Endometrial microvascular endothelial cells (primary cell): ENCODE measurements at regions not wholly inside any gene's neighbourhood (a gene's known extent, or its start where the extent isn't known, plus 50 kb on each side); places are given as distances from the start of the nearest gene placed in this dataset.

Experiments used
- in situ Hi-C: cut with HindIII; loops from 2 replicates; pipeline ENCODE4 v1.10.0; 2017; ENCODE audit warnings: low sequenced_read_pairs, low pct_unique_long_range_greater_than_20kb; ENCODE audit errors: inconsistent ontology term

DNA sequence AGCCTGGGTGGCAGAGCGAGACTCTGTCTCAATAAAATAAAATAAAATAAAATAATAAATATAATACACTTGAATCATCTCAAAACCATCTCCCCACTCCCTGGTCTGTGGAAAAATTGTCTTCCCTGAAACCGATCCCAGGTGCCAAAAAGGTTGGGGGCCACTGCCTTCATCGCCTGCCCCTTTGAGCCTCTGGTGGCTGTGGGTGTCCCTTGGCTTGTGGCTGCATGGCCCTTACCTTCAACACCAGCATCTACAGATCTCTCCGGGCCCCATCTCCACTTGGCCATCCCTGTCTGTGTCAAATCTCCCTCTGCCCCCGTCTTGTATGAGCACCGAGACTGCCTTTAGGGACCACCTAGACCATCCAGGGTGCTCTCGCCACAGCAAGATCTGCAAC lies 177.3 kb downstream of the SEC14L1 start:
- in situ Hi-C loops: no loop called here

GRCh38 chr17:77318491-77319210 lies 177.9 kb downstream of the SEC14L1 start:
- in situ Hi-C loops: no loop called here

GRCh38 chr17:77319211-77320043 lies 178.7 kb downstream of the SEC14L1 start:
- in situ Hi-C loops: no loop called here

GRCh38 chr17:77320044-77320440 lies 179.3 kb downstream of the SEC14L1 start:
- in situ Hi-C loops: no loop called here

DNA sequence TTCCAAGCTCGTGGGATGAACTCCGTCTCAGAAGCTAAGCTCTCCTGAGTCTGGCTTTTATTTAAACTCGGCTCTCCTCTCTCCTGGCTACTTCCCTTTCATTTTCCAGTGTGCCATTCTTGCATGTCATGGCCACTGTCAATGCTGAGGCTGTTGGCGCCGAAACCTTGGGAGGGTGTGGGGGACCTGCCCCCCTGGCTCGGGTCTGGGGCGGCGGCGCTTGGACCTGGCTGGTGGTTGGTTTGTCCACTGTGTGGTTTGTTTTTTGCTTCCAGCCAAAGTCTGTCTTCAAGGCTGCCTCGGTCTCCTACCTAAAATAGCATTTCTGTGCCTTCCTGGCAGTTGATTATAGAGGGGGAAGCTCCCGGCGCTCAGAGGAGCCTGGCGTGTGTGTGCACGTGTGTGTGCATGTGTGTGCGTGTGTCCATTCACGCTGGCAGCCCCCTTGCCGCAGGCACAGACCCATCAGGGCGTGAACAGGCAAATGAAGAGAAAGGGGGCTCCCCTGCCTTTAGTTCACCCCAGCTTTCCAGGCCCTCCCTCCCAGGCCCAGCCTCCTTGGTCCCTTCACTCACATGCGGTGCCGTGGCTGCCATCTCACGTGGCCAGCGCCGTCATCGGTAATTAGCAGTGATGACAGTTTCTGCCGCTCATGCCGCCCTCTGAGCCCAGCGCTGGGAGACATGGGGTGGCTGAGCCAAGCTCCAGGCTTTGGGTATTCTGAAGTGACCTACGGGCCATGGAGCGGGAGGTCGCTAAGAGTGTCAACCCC lies 179.9 kb downstream of the SEC14L1 start:
- in situ Hi-C loops: no loop called here

DNA sequence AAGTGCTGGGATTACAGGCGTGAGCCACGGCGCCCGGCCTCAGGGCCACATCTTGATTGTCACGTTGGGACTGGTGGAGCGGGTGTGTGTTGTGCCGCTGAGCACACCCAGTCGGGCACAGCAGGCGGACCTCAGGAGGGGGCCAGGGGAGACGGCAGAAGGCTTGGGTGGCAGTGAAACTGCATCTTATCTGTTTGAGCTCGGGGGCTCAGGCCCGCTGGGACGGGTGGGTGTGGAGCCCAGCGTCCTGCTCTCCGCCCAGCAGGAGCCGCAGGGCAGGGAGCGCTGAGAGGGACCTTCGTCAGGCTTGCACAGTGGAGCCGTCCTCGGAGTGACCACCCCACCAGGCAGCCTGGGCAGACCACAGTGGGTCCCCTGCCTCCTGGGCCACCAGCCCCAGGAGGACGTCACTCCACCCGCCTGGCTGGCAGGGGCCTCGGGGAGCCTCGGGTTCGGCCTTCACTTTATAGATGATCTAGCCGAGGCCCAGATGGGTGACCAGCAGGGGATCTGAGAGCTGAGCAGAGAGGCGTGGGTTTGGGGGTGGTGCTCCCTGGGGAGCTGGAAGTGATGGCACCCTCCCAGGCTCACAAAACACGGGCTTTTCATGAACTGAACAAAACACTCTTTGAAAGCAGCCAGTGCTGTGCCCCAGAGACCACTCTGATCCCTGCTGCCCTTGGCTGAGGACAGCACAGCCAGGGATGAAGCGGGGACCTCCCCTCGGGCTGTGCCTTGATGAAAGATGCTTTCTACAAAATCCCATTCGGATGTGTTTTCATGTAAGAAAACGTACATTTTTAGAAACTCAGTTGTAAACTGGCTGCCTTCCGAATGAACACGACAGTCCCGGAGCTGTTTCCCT lies 181.1 kb downstream of the SEC14L1 start:
- in situ Hi-C loops: no loop called here

GRCh38 chr17:77322514-77323412 lies 182.0 kb downstream of the SEC14L1 start:
- in situ Hi-C loops: no loop called here

DNA sequence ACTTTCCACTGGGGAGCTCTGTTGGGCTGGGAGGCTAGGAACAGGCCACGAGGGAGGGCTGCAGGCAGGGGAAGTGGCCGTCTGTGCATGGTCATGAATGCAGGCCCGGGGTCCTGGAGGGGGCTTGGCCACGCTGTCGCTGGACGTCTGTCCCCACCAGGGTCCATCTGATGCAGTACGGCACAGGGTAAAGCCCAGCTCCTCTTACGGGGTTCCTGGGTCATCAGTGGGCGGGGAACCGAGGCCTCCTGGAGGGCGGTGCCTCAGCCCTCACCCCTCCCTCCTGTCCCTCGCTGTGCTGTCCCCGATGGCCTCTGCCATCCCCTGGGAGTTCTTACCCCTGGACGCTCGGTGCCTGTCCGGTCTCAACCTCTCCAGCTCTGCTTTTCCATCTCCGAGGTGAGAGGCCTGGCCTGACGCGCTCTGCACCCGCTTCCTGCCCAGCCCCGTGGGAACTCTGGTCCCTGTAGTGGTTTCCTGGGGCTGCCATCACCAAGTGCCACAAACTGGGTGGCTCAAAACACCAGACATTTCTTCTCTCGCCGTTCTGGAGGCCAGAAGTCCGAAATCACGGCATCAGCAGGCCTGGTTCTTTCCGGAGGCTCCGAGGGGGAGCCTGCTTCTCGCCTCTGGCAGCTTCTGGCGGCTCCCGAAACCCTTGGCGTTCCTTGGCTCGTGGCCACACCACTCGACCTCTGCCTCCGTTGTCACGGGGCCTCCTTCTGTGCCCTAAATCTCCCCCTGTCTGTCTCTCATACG lies 182.8 kb downstream of the SEC14L1 start:
- in situ Hi-C loops: no loop called here

GRCh38 chr17:77324227-77324626 lies 183.5 kb downstream of the SEC14L1 start:
- in situ Hi-C loops: no loop called here

DNA sequence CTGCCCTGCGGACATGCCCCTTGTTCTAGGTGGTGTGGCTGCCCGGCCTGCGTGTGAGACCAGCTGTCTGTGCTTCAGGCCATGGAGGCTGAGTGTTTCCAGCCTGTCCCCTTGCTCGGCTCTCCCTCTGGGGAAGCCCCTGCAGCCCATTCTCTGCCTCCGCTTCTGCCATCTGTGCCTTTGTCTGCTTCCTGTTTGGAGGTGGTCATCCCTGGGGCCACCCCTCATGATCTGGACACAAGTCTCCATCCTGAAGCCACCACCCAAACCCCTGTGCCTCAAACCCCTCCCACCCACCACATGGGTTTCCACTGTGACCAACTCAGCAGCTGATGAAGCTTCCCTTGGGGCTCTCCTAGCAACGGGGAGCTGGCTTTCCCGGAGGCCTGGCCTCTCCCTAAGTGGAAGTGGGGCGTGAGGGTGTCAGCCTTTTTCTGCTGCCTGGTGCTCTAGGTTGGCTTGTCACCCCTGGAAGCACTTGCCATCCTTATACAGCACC lies 184.9 kb downstream of the SEC14L1 start:
- in situ Hi-C loops: no loop called here

- in situ Hi-C loops: no loop called here
These were observed 185.4 kb downstream of the SEC14L1 start for GRCh38 chr17:77326076-77326591.

DNA sequence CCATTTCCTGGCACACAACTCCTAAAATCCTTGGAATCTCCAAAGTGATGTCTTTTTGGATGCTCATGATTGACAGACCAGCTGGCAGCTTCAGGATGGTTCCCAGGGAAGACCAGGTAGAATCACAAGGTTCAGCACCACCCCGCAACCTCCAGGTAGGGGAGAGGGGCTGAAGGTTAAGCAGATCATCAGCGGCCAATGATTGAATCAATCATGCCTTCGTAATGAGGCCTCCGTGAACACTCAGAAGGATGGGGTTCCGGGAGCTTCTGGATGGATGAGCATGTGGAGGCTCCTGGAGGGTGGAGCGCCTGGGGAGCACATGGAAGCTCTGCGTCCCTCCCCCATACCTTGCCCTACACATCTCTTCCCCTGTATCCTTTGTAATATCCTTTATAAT lies 185.9 kb downstream of the SEC14L1 start:
- in situ Hi-C loops: no loop called here

DNA sequence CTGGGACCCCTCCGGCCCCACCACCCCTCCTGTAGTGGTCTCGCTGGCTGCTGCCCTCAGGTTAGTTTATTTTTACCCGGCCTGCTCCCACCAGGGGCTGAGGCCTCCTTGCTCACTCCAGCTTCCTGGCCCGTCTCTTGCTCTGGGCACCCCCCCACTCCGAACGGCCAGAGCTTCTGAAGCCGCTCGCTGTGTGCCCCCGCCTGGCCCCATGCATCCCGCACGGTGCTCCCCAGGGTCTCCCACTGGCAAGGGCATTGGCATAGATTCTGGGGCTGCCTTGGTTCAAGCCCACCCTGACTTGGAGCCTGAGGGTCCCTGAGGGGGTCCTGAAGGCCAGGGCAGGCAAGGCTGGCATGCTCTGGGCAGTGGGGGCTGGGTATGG lies 186.4 kb downstream of the SEC14L1 start:
- in situ Hi-C loops: no loop called here

DNA sequence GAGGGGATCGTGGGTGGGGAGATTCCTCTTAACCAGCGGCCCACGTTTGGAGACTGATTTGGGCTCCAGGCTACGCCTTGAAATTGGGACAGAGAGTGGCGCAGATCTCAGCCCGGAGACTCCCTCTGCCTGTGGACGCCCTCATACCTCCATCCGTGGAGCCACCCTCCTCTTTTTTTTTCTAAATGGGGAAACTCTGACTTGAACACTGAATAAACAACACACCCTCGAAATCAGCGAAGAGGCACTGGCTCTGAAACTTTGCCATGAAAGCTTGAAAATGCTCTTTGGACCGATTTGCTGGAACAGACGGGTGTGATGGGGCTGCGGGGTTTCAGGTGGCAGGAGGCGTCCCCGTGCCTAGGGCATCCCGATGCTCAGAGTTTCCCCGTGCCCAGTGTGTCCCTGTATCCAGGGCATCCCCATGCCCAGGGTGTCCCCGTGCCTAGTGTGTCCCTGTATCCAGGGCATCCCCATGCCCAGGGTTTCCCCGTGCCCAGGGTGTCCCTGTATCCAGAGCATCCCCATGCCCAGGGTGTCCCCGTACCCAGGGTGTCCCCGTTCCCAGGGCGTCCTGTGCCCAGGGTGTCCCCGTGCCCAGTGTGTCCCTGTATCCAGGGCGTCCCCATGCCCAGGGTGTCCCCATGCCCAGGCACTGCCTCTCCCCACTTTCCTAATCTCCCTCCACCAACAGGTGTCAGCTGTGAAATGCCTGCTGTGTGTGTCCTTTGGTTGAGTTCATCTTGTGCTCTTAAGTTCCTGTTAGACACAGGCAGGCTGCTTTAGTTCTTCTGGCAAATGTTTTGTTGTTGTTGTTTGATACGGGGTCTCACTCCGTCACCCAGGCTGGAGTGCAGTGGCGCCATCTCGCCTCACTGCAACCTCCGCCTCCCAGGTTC lies 187.0 kb downstream of the SEC14L1 start:
- in situ Hi-C loops: no loop called here

DNA sequence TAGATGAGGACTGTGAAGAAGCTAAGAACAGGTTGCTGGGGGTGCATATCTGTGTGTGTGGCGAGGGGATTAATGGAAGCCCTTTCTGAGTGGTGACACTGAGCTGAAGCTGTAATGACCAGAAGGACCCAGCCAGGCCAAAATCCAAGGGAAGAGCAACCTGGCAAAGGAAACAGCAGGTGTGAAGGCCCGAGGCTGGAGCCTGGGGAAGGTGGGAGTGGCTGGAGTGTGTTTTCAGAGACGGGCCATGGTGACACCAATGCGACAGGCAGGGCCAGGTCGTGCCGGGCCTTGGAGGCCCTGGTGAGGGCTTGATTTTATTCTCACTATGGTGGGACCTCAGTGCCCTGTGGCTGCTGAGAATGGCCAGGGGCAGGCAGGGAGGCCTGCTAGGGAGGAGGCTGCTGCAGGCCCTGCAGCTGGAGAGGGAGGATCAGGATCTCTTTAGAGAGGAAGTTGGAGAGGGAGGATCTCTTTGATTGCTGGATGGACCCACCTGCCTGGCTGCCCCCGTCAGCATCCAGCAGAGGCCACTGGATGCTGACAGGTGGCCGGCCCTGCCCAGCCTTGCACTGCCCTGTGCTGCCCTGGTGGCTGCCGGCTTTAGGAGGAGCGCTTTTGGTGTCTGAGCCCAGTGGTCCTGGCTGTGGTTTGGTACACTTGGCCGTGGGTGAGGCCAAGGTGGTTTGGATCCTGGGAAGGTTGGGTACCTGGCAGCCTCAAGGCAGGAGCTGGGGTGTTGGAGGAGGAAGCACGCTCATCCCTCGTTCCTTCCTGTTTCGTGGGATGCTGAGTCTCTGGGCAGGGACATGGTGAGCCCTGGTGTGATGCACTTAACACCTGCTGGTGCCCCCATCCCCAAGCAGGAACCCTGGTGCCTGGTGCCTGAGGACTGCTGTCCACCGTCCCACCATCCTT lies 188.3 kb downstream of the SEC14L1 start:
- in situ Hi-C loops: no loop called here
